ENCODE measurements at regions not wholly inside any gene's neighbourhood (a gene's known extent, or its start where the extent isn't known, plus 50 kb on each side); places are given as distances from the start of the nearest gene placed in this dataset.

DNA sequence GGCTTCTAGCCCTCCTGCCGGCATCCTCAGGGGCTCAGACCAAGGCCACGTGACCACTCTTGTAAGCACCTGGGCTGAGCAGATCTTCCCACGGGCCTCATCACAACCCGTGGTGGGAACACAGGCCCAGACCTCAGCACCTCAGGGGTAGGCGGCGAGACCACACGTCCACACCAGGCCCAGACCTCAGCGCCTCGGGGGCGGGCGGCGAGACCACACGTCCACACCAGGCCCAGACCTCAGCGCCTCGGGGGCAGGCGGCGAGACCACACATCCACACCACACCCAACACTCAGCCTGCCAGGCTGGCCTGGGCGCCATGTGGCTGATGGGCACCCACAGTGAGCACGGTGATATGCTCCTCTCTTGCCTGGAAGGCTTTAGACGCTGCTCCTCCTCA is 334.4 kb upstream of the SALL3 start:
- CTCF ChIA-PET: no interaction called here

GRCh38 chr18:78647018-78647417 is 332.6 kb upstream of the SALL3 start:
- H3K4me3 ChIP-seq (ENCODE audit: low read depth, low read length, poor library complexity, severe bottlenecking): no peak overlapping the region
- intact Hi-C loops (cut with micrococcal nuclease; ENCODE audit: unreplicated experiment): no loop called here
- no peak overlapping the region for H3K27ac ChIP-seq (ENCODE audit: low read depth, low read length, poor library complexity, severe bottlenecking)
- H3K36me3 ChIP-seq (ENCODE audit: insufficient read depth, low read length, poor library complexity, severe bottlenecking): no peaks in the 10 kb centered on the region
- POLR2A ChIA-PET (ENCODE audit: low non-redundant PET): no interaction called here
- CTCF ChIA-PET: no interaction called here
- BruUV-seq (replicated peaks): no TSS peak
- DNase-seq (ENCODE audit: low spot score): no peak
- H3K4me1 ChIP-seq (ENCODE audit: insufficient read depth, low read length, poor library complexity, severe bottlenecking): no peaks in the 10 kb centered on the region
- peaks cover 22% of the 10 kb centered on the region for H3K9me3 ChIP-seq (ENCODE audit: low read depth, low read length, poor library complexity, severe bottlenecking)
- no peaks in the 10 kb centered on the region for H3K27me3 ChIP-seq (replicated peaks; ENCODE audit: insufficient read depth, low read depth, low read length, poor library complexity)
- TF ChIP-seq EZH2 (IDR thresholded peaks at IDR 0.05; ENCODE audit: borderline replicate concordance, low read depth, low read length, poor library complexity, severe bottlenecking) (no peak), CTCF (conservative IDR thresholded peaks at IDR 0.05; ENCODE audit: low read depth, low read length) (no peak)

More for the DNA sequence above, 334.4 kb upstream of the SALL3 start:
- Histone ChIP-seq H3K36me3 (ENCODE audit: insufficient read depth, low read length, poor library complexity, severe bottlenecking) (no peaks in the 10 kb centered on the region), H3K27me3 (replicated peaks; ENCODE audit: insufficient read depth, low read depth, low read length, poor library complexity) (no peaks in the 10 kb centered on the region), H3K4me1 (ENCODE audit: insufficient read depth, low read length, poor library complexity, severe bottlenecking) (no peaks in the 10 kb centered on the region), H3K27ac (ENCODE audit: low read depth, low read length, poor library complexity, severe bottlenecking) (no peak overlapping the region), H3K9me3 (ENCODE audit: low read depth, low read length, poor library complexity, severe bottlenecking) (peaks cover 22% of the 10 kb centered on the region), H3K4me3 (ENCODE audit: low read depth, low read length, poor library complexity, severe bottlenecking) (no peak overlapping the region)
- BruUV-seq (replicated peaks): no TSS peak
- TF ChIP-seq CTCF (conservative IDR thresholded peaks at IDR 0.05; ENCODE audit: low read depth, low read length) (no peak), EZH2 (IDR thresholded peaks at IDR 0.05; ENCODE audit: borderline replicate concordance, low read depth, low read length, poor library complexity, severe bottlenecking) (no peak)
- intact Hi-C loops (cut with micrococcal nuclease; ENCODE audit: unreplicated experiment): no loop called here
- POLR2A ChIA-PET (ENCODE audit: low non-redundant PET): no interaction called here
- DNase-seq (ENCODE audit: low spot score): no peak

GRCh38 chr18:78649421-78649820 is 330.2 kb upstream of the SALL3 start:
- ChIA-PET POLR2A (ENCODE audit: low non-redundant PET) (no interaction called here), CTCF (no interaction called here)
- TF ChIP-seq CTCF (conservative IDR thresholded peaks at IDR 0.05; ENCODE audit: low read depth, low read length) (no peak), EZH2 (IDR thresholded peaks at IDR 0.05; ENCODE audit: borderline replicate concordance, low read depth, low read length, poor library complexity, severe bottlenecking) (no peak)
- no peaks in the 10 kb centered on the region for H3K36me3 ChIP-seq (ENCODE audit: insufficient read depth, low read length, poor library complexity, severe bottlenecking)
- no peak overlapping the region for H3K27ac ChIP-seq (ENCODE audit: low read depth, low read length, poor library complexity, severe bottlenecking)
- DNase-seq (ENCODE audit: low spot score): no peak
- peaks cover 16% of the 10 kb centered on the region for H3K9me3 ChIP-seq (ENCODE audit: low read depth, low read length, poor library complexity, severe bottlenecking)
- no peaks in the 10 kb centered on the region for H3K4me1 ChIP-seq (ENCODE audit: insufficient read depth, low read length, poor library complexity, severe bottlenecking)
- intact Hi-C loops (cut with micrococcal nuclease; ENCODE audit: unreplicated experiment): no loop called here
- H3K4me3 ChIP-seq (ENCODE audit: low read depth, low read length, poor library complexity, severe bottlenecking): no peak overlapping the region
- no TSS peak for BruUV-seq (replicated peaks)
- H3K27me3 ChIP-seq (replicated peaks; ENCODE audit: insufficient read depth, low read depth, low read length, poor library complexity): no peaks in the 10 kb centered on the region
